GM12878 (cell line): ENCODE measurements at regions not wholly inside any gene's neighbourhood (a gene's known extent, or its start where the extent isn't known, plus 50 kb on each side); places are given as distances from the start of the nearest gene placed in this dataset.

Experiments
- EP300 ChIP-seq, 2 experiments: fragments of 150-350 bp in 1 of 2; IDR thresholded peaks; 2 replicates each; pipeline ENCODE4 v1.6.1; 2011 to 2012; ENCODE audit warnings: low read depth in 2 of 2, low read length in 2 of 2, borderline replicate concordance in 1 of 2, improper control_type of control experiment in 1 of 2, inconsistent platforms in 1 of 2; ENCODE audit not compliant: control insufficient read depth in 1 of 2
- IRF4 ChIP-seq: IDR thresholded peaks from 2 replicates; pipeline ENCODE4 v1.6.1; 2011; ENCODE audit warnings: low read depth, low read length
- NKRF ChIP-seq: fragments of 450-650 bp; conservative IDR thresholded peaks from 2 replicates; pipeline ENCODE4 v1.6.1; 2017; ENCODE audit warnings: mild to moderate bottlenecking, moderate library complexity
- NRF1 ChIP-seq: conservative IDR thresholded peaks from 2 replicates; pipeline ENCODE4 v1.6.1; 2011; ENCODE audit warnings: mild to moderate bottlenecking, low read depth, low read length, improper control_type of control experiment
- STAT3 ChIP-seq: IDR thresholded peaks from 2 replicates; pipeline ENCODE4 v1.6.1; 2011; ENCODE audit warnings: low read depth, low read length, improper control_type of control experiment
- TAF1 ChIP-seq: IDR thresholded peaks from 2 replicates; pipeline ENCODE4 v1.6.1; 2011; ENCODE audit warnings: mild to moderate bottlenecking, low read depth, low read length, borderline replicate concordance
- ZNF24 ChIP-seq: fragments of 450-650 bp; IDR thresholded peaks from 2 replicates; pipeline ENCODE4 v1.6.1; 2017; ENCODE audit warnings: antibody characterized with exemption, mild to moderate bottlenecking

DNA sequence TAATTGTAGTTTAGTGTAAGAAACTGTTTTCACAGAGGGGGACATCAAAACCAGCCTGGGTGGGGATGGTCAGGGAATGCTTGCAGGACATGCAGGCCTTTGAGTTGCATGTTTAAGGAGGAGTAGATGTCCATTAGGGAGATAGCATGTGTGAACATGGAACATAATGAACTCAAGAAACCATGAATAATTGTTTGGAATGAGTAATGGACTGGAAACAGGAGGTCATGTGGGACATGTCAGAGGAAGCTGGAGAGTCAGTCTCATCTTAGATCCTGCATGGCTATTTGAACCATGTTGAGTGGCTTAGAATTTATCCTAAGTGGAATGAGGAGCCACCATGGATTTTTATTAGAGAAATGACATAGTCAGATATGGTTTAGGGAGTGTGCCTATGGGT lies 86.4 kb downstream of the RPE65 start:
- TF ChIP-seq IRF4 (no peak), TAF1 (no peak), ZNF24 (no peak), NKRF (no peak), NRF1 (no peak), STAT3 (no peak), EP300 (IDR thresholded peaks at IDR 0.05; ENCODE audit: borderline replicate concordance in 1 of 2, control insufficient read depth in 1 of 2, low read depth in 2 of 2, low read length in 2 of 2) (no peak)
